WERI-Rb-1 (cell line): ENCODE measurements at regions not wholly inside any gene's neighbourhood (a gene's known extent, or its start where the extent isn't known, plus 50 kb on each side); places are given as distances from the start of the nearest gene placed in this dataset.

Experiments
- DNase-seq: peaks from one replicate; pipeline ENCODE4 v3.0.0-alpha.2; 2020
- H3K27ac ChIP-seq: fragments of 250-450 bp; sonication (Bioruptor Pico); 2 replicates; pipeline ENCODE4 v1.5.1; 2020; ENCODE audit warnings: mild to moderate bottlenecking, moderate library complexity
- H3K27me3 ChIP-seq: fragments of 250-450 bp; sonication (Bioruptor Pico); 2 replicates; pipeline ENCODE4 v1.5.1; 2021; ENCODE audit warnings: mild to moderate bottlenecking, low read depth, moderate library complexity; ENCODE audit not compliant: insufficient read depth, severe bottlenecking
- H3K36me3 ChIP-seq: fragments of 250-450 bp; sonication (Bioruptor Pico); 2 replicates; pipeline ENCODE4 v1.5.1; 2020; ENCODE audit warnings: mild to moderate bottlenecking, moderate library complexity
- H3K4me3 ChIP-seq: 2 replicates; pipeline ENCODE4 v1.5.1; 2011; ENCODE audit warnings: low read depth, mild to moderate bottlenecking, control low read depth, low read length
- H3K9me3 ChIP-seq: fragments of 250-450 bp; sonication (Bioruptor Pico); 2 replicates; pipeline ENCODE4 v1.5.1; 2021; ENCODE audit warnings: mild to moderate bottlenecking, moderate library complexity; ENCODE audit not compliant: severe bottlenecking
- CTCF ChIP-seq: IDR thresholded peaks from 2 replicates; pipeline ENCODE4 v1.5.1; 2011; ENCODE audit warnings: low read depth, mild to moderate bottlenecking, control low read depth, inconsistent platforms, low read length

- no peak for DNase-seq
- H3K27me3 ChIP-seq: peaks cover 53% of the 10 kb centered on the region
- no peak for TF ChIP-seq CTCF
- no peaks in the 10 kb centered on the region for H3K9me3 ChIP-seq
- no peak overlapping the region for H3K4me3 ChIP-seq
- no peaks in the 10 kb centered on the region for H3K36me3 ChIP-seq
- no peak overlapping the region for H3K27ac ChIP-seq
Measured at GRCh38 chrX:144494074-144494473, 610.2 kb downstream of the UBE2NL start.

- Histone ChIP-seq H3K27me3 (peaks cover 23% of the 10 kb centered on the region), H3K27ac (no peak overlapping the region), H3K36me3 (no peaks in the 10 kb centered on the region), H3K9me3 (no peaks in the 10 kb centered on the region), H3K4me3 (no peak overlapping the region)
- DNase-seq: no peak
- TF ChIP-seq CTCF: no peak
Measured at GRCh38 chrX:144531877-144532276, 648.0 kb downstream of the UBE2NL start.

DNA sequence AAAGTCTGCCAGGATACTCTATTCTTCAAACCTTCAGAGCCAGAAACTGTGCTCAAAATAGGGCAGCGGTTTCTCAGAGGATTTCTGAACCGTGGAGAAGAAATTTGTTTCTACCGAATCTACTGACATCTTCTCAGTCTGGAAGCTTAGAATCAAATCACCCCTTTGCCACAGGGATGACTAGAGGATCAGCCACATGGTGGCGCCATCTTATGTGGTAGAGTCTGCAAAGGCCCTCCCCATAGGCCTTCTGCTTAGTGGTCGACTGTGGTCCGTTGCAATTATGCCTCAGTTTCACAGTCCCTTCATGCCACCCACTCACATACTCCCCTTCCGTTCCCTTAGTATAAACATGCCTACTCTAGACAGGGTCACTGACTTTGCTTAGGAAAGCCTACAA is 680.7 kb upstream of the SPANXN1 start:
- Histone ChIP-seq H3K27me3 (peaks cover 12% of the 10 kb centered on the region), H3K36me3 (no peaks in the 10 kb centered on the region), H3K27ac (no peak overlapping the region), H3K4me3 (no peak overlapping the region), H3K9me3 (no peaks in the 10 kb centered on the region)
- peak; percentile 38; the same call in 1 of the 2 replicates for TF ChIP-seq CTCF
- peak; percentile 10 for DNase-seq

- TF ChIP-seq CTCF: no peak
- Histone ChIP-seq H3K9me3 (no peaks in the 10 kb centered on the region), H3K36me3 (no peaks in the 10 kb centered on the region), H3K4me3 (no peak overlapping the region), H3K27ac (no peak overlapping the region), H3K27me3 (peaks cover 8% of the 10 kb centered on the region)
- no peak for DNase-seq
Measured at GRCh38 chrX:144586756-144587155, 660.5 kb upstream of the SPANXN1 start.

GRCh38 chrX:144592036-144592435 is 655.3 kb upstream of the SPANXN1 start:
- Histone ChIP-seq H3K4me3 (no peak overlapping the region), H3K27me3 (peaks cover 5% of the 10 kb centered on the region), H3K36me3 (no peaks in the 10 kb centered on the region), H3K9me3 (no peaks in the 10 kb centered on the region), H3K27ac (no peak overlapping the region)
- no peak for TF ChIP-seq CTCF
- DNase-seq: no peak

DNA sequence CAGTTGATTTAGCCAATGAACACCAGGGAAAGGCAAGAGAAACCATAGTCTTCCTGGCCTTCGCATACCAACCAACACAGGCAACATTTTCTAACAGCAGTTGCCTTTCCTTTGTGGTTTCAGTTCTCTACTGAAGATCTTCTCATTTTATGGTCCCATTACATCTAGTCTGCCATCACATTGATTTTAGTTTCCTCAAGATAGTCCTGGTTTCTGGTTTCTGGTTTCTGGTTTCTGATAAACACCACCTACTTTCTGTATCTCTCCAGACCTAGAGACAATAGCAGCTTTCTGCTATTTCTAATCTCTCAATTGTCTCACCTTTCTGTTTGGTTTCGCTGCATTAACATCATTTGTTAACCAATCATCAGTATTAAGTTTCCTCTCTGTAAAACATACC is 646.3 kb upstream of the SPANXN1 start:
- H3K4me3 ChIP-seq: no peak overlapping the region
- H3K9me3 ChIP-seq: no peaks in the 10 kb centered on the region
- DNase-seq: no peak
- H3K27me3 ChIP-seq: peaks cover 7% of the 10 kb centered on the region
- no peaks in the 10 kb centered on the region for H3K36me3 ChIP-seq
- H3K27ac ChIP-seq: no peak overlapping the region
- no peak for TF ChIP-seq CTCF
